ENCODE measurements at regions not wholly inside any gene's neighbourhood (a gene's known extent, or its start where the extent isn't known, plus 50 kb on each side); places are given as distances from the start of the nearest gene placed in this dataset.

DNA sequence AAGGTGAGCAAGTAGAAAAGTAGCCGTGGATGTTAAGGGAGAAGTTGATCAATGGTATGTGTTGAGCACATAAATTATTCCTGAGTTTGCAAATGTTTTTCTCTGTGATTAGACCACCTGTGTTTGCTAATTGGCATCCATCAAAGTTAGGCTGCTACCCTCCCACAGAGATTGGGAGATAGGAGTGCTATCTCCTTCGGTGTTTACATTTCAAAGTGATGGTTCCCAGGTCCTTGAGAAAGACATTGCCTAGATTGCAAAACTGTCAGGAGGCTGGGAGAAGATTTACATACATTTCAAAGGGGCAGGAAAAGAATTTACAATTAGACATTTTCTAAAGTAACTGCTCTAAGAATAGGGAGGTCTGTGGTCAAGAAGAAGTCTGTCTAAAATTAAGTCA, 54.3 kb upstream of the CNTNAP4 start:
- no peak for DNase-seq (ENCODE audit: low read depth in 3 of 3, low spot score in 2 of 3)

DNA sequence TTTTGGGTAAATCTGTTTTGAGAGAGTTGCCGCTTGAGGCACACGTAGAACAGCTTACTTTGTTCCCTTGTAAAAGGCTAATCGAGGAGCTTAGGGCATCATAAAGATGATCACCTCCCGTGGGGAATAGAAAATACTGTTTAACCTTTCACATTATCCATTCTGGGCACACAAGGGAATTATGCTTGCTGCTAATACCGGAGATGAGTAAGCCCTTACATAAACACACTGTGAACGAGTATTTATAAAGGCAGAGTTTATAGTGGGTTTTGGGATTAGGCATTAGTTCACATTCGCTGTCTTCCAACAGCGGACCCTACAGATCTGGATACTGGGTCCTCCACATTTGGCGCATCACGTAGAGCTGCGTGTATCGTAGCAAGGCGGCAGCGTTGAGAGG, 51.2 kb upstream of the CNTNAP4 start:
- DNase-seq (ENCODE audit: low read depth in 3 of 3, low spot score in 2 of 3): no peak

DNA sequence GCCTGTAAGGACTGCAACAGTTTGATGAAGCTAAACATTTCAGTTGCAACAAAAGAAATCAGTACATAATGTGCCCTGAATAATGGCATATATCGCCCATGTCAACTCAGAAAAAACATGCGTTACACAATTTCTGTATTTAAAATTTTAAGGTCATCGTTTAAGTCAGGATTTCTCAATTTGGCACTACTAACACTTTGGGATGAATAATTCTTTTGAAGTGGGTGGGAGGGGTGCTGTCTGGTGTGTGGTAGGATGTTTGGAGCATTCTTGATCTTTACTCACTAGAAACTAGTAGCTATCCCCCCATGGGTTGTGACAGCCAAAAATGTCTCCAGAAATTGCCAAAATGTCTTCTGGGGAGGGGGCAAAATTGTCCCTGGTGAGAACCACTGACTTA, 50.7 kb upstream of the CNTNAP4 start:
- no peak for DNase-seq (ENCODE audit: low read depth in 3 of 3, low spot score in 2 of 3)
